ENCODE measurements at regions not wholly inside any gene's neighbourhood (a gene's known extent, or its start where the extent isn't known, plus 50 kb on each side); places are given as distances from the start of the nearest gene placed in this dataset.

GRCh38 chr12:127667131-127667685 lies 599.8 kb upstream of the TMEM132C start:
- Histone ChIP-seq H2AFZ (ENCODE audit: low read length) (no peak overlapping the region), H2BK120ac (ENCODE audit: low read depth, low read length, poor library complexity, severe bottlenecking) (no peak overlapping the region), H3K9me3 (ENCODE audit: control insufficient read depth, low read depth, low read length) (no peaks in the 10 kb centered on the region), H3K4me2 (ENCODE audit: insufficient read depth, insufficient read length, low read length) (no peak overlapping the region), H3T11ph (ENCODE audit: low read length) (no peak overlapping the region), H2BK15ac (ENCODE audit: low read depth, low read length) (no peak overlapping the region), H4K20me1 (ENCODE audit: control insufficient read depth, insufficient read depth, insufficient read length) (no peaks in the 10 kb centered on the region), H2BK12ac (ENCODE audit: insufficient read length, low read depth, low read length) (no peak overlapping the region), H4K91ac (ENCODE audit: insufficient read length, low read depth, low read length) (no peak overlapping the region), H3K18ac (ENCODE audit: insufficient read length, low read depth, low read length) (no peak overlapping the region), H3K56ac (ENCODE audit: insufficient read length, low read depth, low read length) (no peak overlapping the region), H4K5ac (ENCODE audit: insufficient read length, low read depth, low read length) (no peak overlapping the region), H2AK5ac (ENCODE audit: insufficient read length, low read length) (no peak overlapping the region), H3K4me1 (ENCODE audit: insufficient read depth, low read length) (no peaks in the 10 kb centered on the region), H3K27ac (ENCODE audit: insufficient read length, low read depth, low read length) (no peak overlapping the region), H2BK20ac (ENCODE audit: low read depth, low read length, poor library complexity, severe bottlenecking) (no peak overlapping the region), H3K23ac (ENCODE audit: insufficient read length, low read depth, low read length) (no peak overlapping the region), H3K9ac (ENCODE audit: extremely low read depth, insufficient read length, low read length) (no peak overlapping the region), H3K4ac (ENCODE audit: low read depth, low read length) (no peak overlapping the region), H2BK5ac (ENCODE audit: insufficient read length, low read length) (no peak overlapping the region), H4K8ac (replicated peaks; ENCODE audit: insufficient read length, low read depth, low read length) (no peak overlapping the region), H3K23me2 (ENCODE audit: insufficient read length, low read depth, low read length, poor library complexity, severe bottlenecking) (no peaks in the 10 kb centered on the region), H3K79me1 (ENCODE audit: insufficient read depth, low read depth, low read length, poor library complexity, severe bottlenecking) (no peaks in the 10 kb centered on the region), H3K14ac (ENCODE audit: insufficient read depth, low read length) (no peak overlapping the region), H3K79me2 (ENCODE audit: insufficient read depth, low read length) (no peaks in the 10 kb centered on the region), H3K27me3 (ENCODE audit: insufficient read depth, low read length) (no peaks in the 10 kb centered on the region)
- TF ChIP-seq, protein P1, sequence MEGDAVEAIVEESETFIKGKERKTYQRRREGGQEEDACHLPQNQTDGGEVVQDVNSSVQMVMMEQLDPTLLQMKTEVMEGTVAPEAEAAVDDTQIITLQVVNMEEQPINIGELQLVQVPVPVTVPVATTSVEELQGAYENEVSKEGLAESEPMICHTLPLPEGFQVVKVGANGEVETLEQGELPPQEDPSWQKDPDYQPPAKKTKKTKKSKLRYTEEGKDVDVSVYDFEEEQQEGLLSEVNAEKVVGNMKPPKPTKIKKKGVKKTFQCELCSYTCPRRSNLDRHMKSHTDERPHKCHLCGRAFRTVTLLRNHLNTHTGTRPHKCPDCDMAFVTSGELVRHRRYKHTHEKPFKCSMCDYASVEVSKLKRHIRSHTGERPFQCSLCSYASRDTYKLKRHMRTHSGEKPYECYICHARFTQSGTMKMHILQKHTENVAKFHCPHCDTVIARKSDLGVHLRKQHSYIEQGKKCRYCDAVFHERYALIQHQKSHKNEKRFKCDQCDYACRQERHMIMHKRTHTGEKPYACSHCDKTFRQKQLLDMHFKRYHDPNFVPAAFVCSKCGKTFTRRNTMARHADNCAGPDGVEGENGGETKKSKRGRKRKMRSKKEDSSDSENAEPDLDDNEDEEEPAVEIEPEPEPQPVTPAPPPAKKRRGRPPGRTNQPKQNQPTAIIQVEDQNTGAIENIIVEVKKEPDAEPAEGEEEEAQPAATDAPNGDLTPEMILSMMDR (conservative IDR thresholded peaks at IDR 0.05) = no peak
- no peaks in the 10 kb centered on the region for H3K27me3 Mint-ChIP-seq (ENCODE audit: low read depth)
- WGBS (ENCODE audit: extremely low coverage, insufficient read length, low lambda C conversion rate) = no CpG with 5 or more reads among the region's 3 CpGs
- no peak overlapping the region for H3K27ac Mint-ChIP-seq
- no peak overlapping the region for H3K4me3 Mint-ChIP-seq
- H3K36me3 Mint-ChIP-seq (ENCODE audit: insufficient read depth in 1 of 3, low read depth in 3 of 3) = no peaks in the 10 kb centered on the region
- H3K9me3 Mint-ChIP-seq = no peaks in the 10 kb centered on the region; a peak in 2 of 5 replicates
- peaks cover 7 to 13% of the 10 kb centered on the region in 2 experiments for H3K4me1 Mint-ChIP-seq
- DNase-seq = no peak

Measured in H9 (cell line).